HL-60 (cell line): ENCODE measurements at regions not wholly inside any gene's neighbourhood (a gene's known extent, or its start where the extent isn't known, plus 50 kb on each side); places are given as distances from the start of the nearest gene placed in this dataset.

Experiments used
- DNase-seq, 2 experiments: peaks; one replicate each; pipeline ENCODE4 v3.0.0-alpha.2; 2010 to 2020; ENCODE audit warnings: low read depth in 1 of 2, low spot score in 1 of 2
- H3K27ac ChIP-seq: fragments of 250-450 bp; sonication (Bioruptor Pico); replicated peaks from 2 replicates; pipeline ENCODE4 v1.5.1; 2020; ENCODE audit warnings: mild to moderate bottlenecking, moderate library complexity
- H3K27me3 ChIP-seq: fragments of 250-450 bp; sonication (Bioruptor Pico); 2 replicates; pipeline ENCODE4 v1.5.1; 2021; ENCODE audit warnings: mild to moderate bottlenecking, moderate library complexity; ENCODE audit not compliant: insufficient read depth, poor library complexity, severe bottlenecking
- H3K4me3 ChIP-seq: replicated peaks from 2 replicates; pipeline ENCODE4 v1.5.1; 2011; ENCODE audit warnings: mild to moderate bottlenecking, control low read depth, low read length; ENCODE audit not compliant: insufficient read depth
- CTCF ChIP-seq: IDR thresholded peaks from one replicate; pipeline ENCODE4 v1.5.1; 2011; ENCODE audit warnings: low read length, control low read depth, inconsistent platforms; ENCODE audit not compliant: insufficient read depth
- GABPA ChIP-seq: IDR thresholded peaks from 2 replicates; pipeline ENCODE4 v1.6.1; 2012; ENCODE audit warnings: low read depth
- POLR2AphosphoS5 ChIP-seq: IDR thresholded peaks from 2 replicates; pipeline ENCODE4 v1.6.1; 2012; ENCODE audit warnings: low read depth
- REST ChIP-seq: IDR thresholded peaks from 2 replicates; pipeline ENCODE4 v1.6.1; 2012; ENCODE audit warnings: low read depth; ENCODE audit not compliant: insufficient replicate concordance
- SPI1 ChIP-seq: IDR thresholded peaks from 2 replicates; pipeline ENCODE4 v1.6.1; 2012; ENCODE audit warnings: low read depth, mild to moderate bottlenecking, borderline replicate concordance

GRCh38 chr13:50128428-50128931 is 113.2 kb downstream of the KCNRG start:
- no peak overlapping the region for H3K4me3 ChIP-seq
- TF ChIP-seq CTCF (no peak), REST (no peak), SPI1 (no peak), GABPA (no peak), POLR2AphosphoS5 (no peak)
- H3K27ac ChIP-seq = no peak overlapping the region
- no peaks in the 10 kb centered on the region for H3K27me3 ChIP-seq
- DNase-seq = no peak

- Histone ChIP-seq H3K4me3 (no peak overlapping the region), H3K27ac (no peak overlapping the region), H3K27me3 (no peaks in the 10 kb centered on the region)
- no peak for DNase-seq
- no peak for TF ChIP-seq REST
- no peak for TF ChIP-seq CTCF
- no peak for TF ChIP-seq GABPA
- no peak for TF ChIP-seq SPI1
- no peak for TF ChIP-seq POLR2AphosphoS5
These were observed 113.9 kb downstream of the KCNRG start for GRCh38 chr13:50129081-50129705.

- Histone ChIP-seq H3K4me3 (no peak overlapping the region), H3K27me3 (no peaks in the 10 kb centered on the region), H3K27ac (no peak overlapping the region)
- no peak for TF ChIP-seq GABPA
- no peak for DNase-seq
These were observed 114.5 kb downstream of the KCNRG start for GRCh38 chr13:50129706-50130122.

- DNase-seq = no peak
- Histone ChIP-seq H3K27ac (no peak overlapping the region), H3K4me3 (peak overlapping the region; percentile 14; the same call in 1 of the 2 replicates), H3K27me3 (no peaks in the 10 kb centered on the region)
- TF ChIP-seq POLR2AphosphoS5 (no peak), CTCF (no peak), REST (no peak), GABPA (no peak), SPI1 (no peak)
These were observed 115.1 kb downstream of the KCNRG start for GRCh38 chr13:50130123-50130946.
